SK-N-SH treated with all-trans-retinoic acid at 6 μM for 48 hours (cell line): ENCODE measurements at regions not wholly inside any gene's neighbourhood (a gene's known extent, or its start where the extent isn't known, plus 50 kb on each side); places are given as distances from the start of the nearest gene placed in this dataset.

ENCODE experiments used
- ATAC-seq: fragments of 200-7000 bp; cut with Tn5 transposase; 3 replicates; pipeline ENCODE4 v1.9.1; 2020; ENCODE audit warnings: mild to moderate bottlenecking, moderate library complexity
- BACH2 ChIP-seq: fragments of 250-450 bp; sonication (Bioruptor Pico); IDR thresholded peaks from 2 replicates; pipeline ENCODE4 v1.9.0; 2021; ENCODE audit warnings: mild to moderate bottlenecking, borderline replicate concordance
- CSDC2 ChIP-seq: fragments of 250-450 bp; sonication (Bioruptor Pico); IDR thresholded peaks from 2 replicates; pipeline ENCODE4 v1.5.0; 2020; ENCODE audit warnings: mild to moderate bottlenecking, moderate library complexity
- ESRRG ChIP-seq: fragments of 250-450 bp; sonication (Bioruptor Pico); IDR thresholded peaks from 2 replicates; pipeline ENCODE4 v1.6.1; 2021; ENCODE audit warnings: mild to moderate bottlenecking
- GLIS3 ChIP-seq: fragments of 250-450 bp; sonication (Bioruptor Pico); IDR thresholded peaks from 2 replicates; pipeline ENCODE4 v1.5.0; 2020; ENCODE audit warnings: mild to moderate bottlenecking, moderate library complexity
- ISL1 ChIP-seq: fragments of 250-450 bp; sonication (Bioruptor Pico); IDR thresholded peaks from 2 replicates; pipeline ENCODE4 v2.1.2; 2022; ENCODE audit warnings: mild to moderate bottlenecking, moderate library complexity
- OSR1 ChIP-seq: fragments of 250-450 bp; sonication (Bioruptor Pico); IDR thresholded peaks from 2 replicates; pipeline ENCODE4 v1.8.0; 2022; ENCODE audit warnings: moderate library complexity, mild to moderate bottlenecking, inconsistent platforms
- PPARA ChIP-seq: fragments of 250-450 bp; sonication (Bioruptor Pico); IDR thresholded peaks from 2 replicates; pipeline ENCODE4 v1.5.0; 2020; ENCODE audit warnings: mild to moderate bottlenecking, borderline replicate concordance
- RARB ChIP-seq: fragments of 250-450 bp; sonication (Bioruptor Pico); IDR thresholded peaks from 2 replicates; pipeline ENCODE4 v1.8.0; 2021; ENCODE audit warnings: mild to moderate bottlenecking, moderate library complexity
- SNAI2 ChIP-seq: fragments of 250-450 bp; sonication (Bioruptor Pico); IDR thresholded peaks from 2 replicates; pipeline ENCODE4 v1.5.0; 2020; ENCODE audit warnings: mild to moderate bottlenecking, moderate library complexity
- TCF4 ChIP-seq: fragments of 250-450 bp; sonication (Bioruptor Pico); IDR thresholded peaks from 2 replicates; pipeline ENCODE4 v1.8.0; 2021; ENCODE audit warnings: mild to moderate bottlenecking, moderate library complexity, borderline replicate concordance
- TOX ChIP-seq: fragments of 250-450 bp; sonication (Bioruptor Pico); IDR thresholded peaks from 2 replicates; pipeline ENCODE4 v1.8.0; 2021; ENCODE audit warnings: mild to moderate bottlenecking, moderate library complexity, borderline replicate concordance
- ZC3H10 ChIP-seq: fragments of 250-450 bp; sonication (Bioruptor Pico); IDR thresholded peaks from 2 replicates; pipeline ENCODE4 v1.5.1; 2021; ENCODE audit warnings: mild to moderate bottlenecking, moderate library complexity
- ZFP3 ChIP-seq: fragments of 250-450 bp; sonication (Bioruptor Pico); IDR thresholded peaks from 2 replicates; pipeline ENCODE4 v1.5.0; 2020; ENCODE audit warnings: mild to moderate bottlenecking, moderate library complexity
- ZFP30 ChIP-seq: fragments of 450-650 bp; formaldehyde crosslinking; IDR thresholded peaks from 2 replicates; pipeline ENCODE4 v1.5.0; 2022; ENCODE audit warnings: mild to moderate bottlenecking, moderate library complexity
- ZNF565 ChIP-seq: fragments of 450-650 bp; formaldehyde crosslinking; conservative IDR thresholded peaks from 2 replicates; pipeline ENCODE4 v1.5.0; 2020; ENCODE audit warnings: low read depth, mild to moderate bottlenecking, moderate library complexity
- ZNF70 ChIP-seq: fragments of 450-650 bp; formaldehyde crosslinking; IDR thresholded peaks from 2 replicates; pipeline ENCODE4 v1.5.0; 2020; ENCODE audit warnings: mild to moderate bottlenecking, moderate library complexity
- TF ChIP-seq, protein P1 (sequence below): fragments of 250-450 bp; sonication (Bioruptor Pico); IDR thresholded peaks from 2 replicates; pipeline ENCODE4 v1.5.1; 2021; ENCODE audit warnings: mild to moderate bottlenecking, moderate library complexity
- TF ChIP-seq, protein P2 (sequence below): fragments of 250-450 bp; sonication (Bioruptor Pico); IDR thresholded peaks from 2 replicates; pipeline ENCODE4 v1.5.1; 2020; ENCODE audit warnings: low read depth, mild to moderate bottlenecking, moderate library complexity
- TF ChIP-seq, protein P3 (sequence below): fragments of 250-450 bp; sonication (Bioruptor Pico); IDR thresholded peaks from 2 replicates; pipeline ENCODE4 v1.8.0; 2020; ENCODE audit warnings: mild to moderate bottlenecking, moderate library complexity, borderline replicate concordance
- TF ChIP-seq, protein P4 (sequence below): fragments of 250-450 bp; sonication (Bioruptor Pico); IDR thresholded peaks from 2 replicates; pipeline ENCODE4 v1.5.0; 2020; ENCODE audit warnings: mild to moderate bottlenecking, moderate library complexity
- TF ChIP-seq, protein P5 (sequence below): fragments of 250-450 bp; sonication (Bioruptor Pico); IDR thresholded peaks from 2 replicates; pipeline ENCODE4 v1.8.0; 2021; ENCODE audit warnings: low read depth, mild to moderate bottlenecking, moderate library complexity, borderline replicate concordance

DNA sequence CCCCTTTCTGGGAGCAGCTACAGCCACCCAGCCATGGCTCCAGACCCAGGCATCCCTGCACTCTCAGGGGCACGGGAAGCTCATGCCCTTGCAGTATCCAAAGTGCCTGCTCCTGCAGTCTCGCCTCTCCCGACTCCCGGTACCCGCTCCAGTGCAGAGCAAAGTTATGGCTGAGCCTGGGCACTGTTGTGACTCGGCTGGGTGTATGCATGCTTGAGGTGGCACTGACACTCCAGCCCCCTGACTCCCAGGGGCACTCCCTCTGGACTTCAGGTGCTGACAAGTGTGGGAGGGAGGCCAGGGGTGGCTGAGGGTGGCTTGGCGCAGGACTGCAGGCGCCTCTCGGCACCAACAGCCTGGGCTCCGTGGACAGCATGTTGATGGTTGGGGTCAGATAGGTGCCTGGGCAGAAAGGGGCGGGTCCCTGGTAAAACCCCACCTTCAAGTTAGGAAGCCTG, 580.1 kb upstream of the ADGRL2 start:
- ATAC-seq, result no peak
- TF ChIP-seq TCF4 (CRISPR knock-in tag) (no peak), BACH2 (CRISPR knock-in tag) (no peak), ESRRG (CRISPR knock-in tag) (no peak), PPARA (CRISPR knock-in tag) (no peak), ZNF70 (CRISPR knock-in tag) (no peak), ZFP3 (CRISPR knock-in tag) (no peak), ZFP30 (CRISPR knock-in tag) (no peak)
- TF ChIP-seq, protein P1, sequence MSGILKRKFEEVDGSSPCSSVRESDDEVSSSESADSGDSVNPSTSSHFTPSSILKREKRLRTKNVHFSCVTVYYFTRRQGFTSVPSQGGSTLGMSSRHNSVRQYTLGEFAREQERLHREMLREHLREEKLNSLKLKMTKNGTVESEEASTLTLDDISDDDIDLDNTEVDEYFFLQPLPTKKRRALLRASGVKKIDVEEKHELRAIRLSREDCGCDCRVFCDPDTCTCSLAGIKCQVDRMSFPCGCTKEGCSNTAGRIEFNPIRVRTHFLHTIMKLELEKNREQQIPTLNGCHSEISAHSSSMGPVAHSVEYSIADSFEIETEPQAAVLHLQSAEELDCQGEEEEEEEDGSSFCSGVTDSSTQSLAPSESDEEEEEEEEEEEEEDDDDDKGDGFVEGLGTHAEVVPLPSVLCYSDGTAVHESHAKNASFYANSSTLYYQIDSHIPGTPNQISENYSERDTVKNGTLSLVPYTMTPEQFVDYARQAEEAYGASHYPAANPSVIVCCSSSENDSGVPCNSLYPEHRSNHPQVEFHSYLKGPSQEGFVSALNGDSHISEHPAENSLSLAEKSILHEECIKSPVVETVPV, result no peak
- TF ChIP-seq, protein P2, sequence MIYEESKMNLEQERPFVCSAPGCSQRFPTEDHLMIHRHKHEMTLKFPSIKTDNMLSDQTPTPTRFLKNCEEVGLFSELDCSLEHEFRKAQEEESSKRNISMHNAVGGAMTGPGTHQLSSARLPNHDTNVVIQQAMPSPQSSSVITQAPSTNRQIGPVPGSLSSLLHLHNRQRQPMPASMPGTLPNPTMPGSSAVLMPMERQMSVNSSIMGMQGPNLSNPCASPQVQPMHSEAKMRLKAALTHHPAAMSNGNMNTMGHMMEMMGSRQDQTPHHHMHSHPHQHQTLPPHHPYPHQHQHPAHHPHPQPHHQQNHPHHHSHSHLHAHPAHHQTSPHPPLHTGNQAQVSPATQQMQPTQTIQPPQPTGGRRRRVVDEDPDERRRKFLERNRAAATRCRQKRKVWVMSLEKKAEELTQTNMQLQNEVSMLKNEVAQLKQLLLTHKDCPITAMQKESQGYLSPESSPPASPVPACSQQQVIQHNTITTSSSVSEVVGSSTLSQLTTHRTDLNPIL (CRISPR knock-in tag), result no peak

DNA sequence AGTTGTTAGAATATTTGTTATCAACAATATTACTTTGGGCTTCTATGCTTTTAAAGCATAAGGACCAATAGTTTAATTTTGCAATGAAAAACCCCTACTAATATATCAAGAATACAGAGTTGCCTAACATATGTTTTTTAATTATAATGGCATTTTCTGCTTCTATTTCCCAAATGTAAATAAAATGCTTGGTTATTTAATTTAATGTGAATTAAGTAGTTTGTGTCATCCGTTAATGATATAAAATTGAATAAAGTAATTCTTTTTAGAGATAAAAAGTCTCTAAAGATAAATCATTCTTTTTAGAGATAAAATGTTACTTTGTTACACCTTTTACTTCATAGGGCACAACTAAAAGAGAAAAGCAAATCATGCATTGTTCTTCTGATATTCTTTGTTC, 583.7 kb upstream of the ADGRL2 start:
- ATAC-seq, result no peak
- TF ChIP-seq PPARA (CRISPR knock-in tag) (no peak), OSR1 (CRISPR knock-in tag) (no peak), ZNF70 (CRISPR knock-in tag) (no peak), ZFP3 (CRISPR knock-in tag) (no peak), ISL1 (peak; percentile 90), GLIS3 (CRISPR knock-in tag) (no peak), TCF4 (CRISPR knock-in tag) (peak; percentile 83), ZC3H10 (CRISPR knock-in tag) (no peak)
- TF ChIP-seq, protein P3, sequence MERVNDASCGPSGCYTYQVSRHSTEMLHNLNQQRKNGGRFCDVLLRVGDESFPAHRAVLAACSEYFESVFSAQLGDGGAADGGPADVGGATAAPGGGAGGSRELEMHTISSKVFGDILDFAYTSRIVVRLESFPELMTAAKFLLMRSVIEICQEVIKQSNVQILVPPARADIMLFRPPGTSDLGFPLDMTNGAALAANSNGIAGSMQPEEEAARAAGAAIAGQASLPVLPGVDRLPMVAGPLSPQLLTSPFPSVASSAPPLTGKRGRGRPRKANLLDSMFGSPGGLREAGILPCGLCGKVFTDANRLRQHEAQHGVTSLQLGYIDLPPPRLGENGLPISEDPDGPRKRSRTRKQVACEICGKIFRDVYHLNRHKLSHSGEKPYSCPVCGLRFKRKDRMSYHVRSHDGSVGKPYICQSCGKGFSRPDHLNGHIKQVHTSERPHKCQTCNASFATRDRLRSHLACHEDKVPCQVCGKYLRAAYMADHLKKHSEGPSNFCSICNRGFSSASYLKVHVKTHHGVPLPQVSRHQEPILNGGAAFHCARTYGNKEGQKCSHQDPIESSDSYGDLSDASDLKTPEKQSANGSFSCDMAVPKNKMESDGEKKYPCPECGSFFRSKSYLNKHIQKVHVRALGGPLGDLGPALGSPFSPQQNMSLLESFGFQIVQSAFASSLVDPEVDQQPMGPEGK (CRISPR knock-in tag), result no peak
- TF ChIP-seq, protein P4, sequence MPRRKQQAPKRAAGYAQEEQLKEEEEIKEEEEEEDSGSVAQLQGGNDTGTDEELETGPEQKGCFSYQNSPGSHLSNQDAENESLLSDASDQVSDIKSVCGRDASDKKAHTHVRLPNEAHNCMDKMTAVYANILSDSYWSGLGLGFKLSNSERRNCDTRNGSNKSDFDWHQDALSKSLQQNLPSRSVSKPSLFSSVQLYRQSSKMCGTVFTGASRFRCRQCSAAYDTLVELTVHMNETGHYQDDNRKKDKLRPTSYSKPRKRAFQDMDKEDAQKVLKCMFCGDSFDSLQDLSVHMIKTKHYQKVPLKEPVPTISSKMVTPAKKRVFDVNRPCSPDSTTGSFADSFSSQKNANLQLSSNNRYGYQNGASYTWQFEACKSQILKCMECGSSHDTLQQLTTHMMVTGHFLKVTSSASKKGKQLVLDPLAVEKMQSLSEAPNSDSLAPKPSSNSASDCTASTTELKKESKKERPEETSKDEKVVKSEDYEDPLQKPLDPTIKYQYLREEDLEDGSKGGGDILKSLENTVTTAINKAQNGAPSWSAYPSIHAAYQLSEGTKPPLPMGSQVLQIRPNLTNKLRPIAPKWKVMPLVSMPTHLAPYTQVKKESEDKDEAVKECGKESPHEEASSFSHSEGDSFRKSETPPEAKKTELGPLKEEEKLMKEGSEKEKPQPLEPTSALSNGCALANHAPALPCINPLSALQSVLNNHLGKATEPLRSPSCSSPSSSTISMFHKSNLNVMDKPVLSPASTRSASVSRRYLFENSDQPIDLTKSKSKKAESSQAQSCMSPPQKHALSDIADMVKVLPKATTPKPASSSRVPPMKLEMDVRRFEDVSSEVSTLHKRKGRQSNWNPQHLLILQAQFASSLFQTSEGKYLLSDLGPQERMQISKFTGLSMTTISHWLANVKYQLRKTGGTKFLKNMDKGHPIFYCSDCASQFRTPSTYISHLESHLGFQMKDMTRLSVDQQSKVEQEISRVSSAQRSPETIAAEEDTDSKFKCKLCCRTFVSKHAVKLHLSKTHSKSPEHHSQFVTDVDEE, result peak; percentile 14; the same call in 1 of the 2 replicates
- TF ChIP-seq, all 23 proteins: peak for 3

DNA sequence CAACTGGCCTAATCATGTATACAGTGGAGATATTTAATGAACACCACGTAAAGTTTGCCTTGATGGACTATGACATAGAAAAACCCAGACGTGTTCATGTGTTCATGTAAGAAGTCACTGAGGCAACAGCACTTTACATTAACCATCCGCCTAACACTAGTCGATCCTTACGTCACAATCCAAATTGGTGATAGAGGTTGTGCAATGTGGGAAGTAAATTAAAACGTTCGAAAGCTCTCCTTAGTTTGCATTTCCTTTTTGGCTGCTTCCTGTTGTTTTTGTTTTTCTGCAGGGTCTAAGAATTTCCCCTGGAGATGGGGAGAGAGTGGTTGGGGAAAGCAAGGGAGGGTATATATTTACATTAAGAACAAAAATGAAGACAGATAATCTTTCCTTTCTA, 587.5 kb upstream of the ADGRL2 start:
- TF ChIP-seq SNAI2 (CRISPR knock-in tag) (no peak), ZFP3 (CRISPR knock-in tag) (no peak), RARB (CRISPR knock-in tag) (no peak), ISL1 (no peak), TCF4 (CRISPR knock-in tag) (no peak), CSDC2 (no peak), PPARA (CRISPR knock-in tag) (no peak), TOX (no peak), ZFP30 (CRISPR knock-in tag) (no peak), ESRRG (CRISPR knock-in tag) (no peak), OSR1 (CRISPR knock-in tag) (no peak), ZNF565 (no peak), ZNF70 (CRISPR knock-in tag) (no peak)
- TF ChIP-seq, protein P4, result no peak
- TF ChIP-seq, protein P2 (CRISPR knock-in tag), result no peak
- TF ChIP-seq, protein P5, sequence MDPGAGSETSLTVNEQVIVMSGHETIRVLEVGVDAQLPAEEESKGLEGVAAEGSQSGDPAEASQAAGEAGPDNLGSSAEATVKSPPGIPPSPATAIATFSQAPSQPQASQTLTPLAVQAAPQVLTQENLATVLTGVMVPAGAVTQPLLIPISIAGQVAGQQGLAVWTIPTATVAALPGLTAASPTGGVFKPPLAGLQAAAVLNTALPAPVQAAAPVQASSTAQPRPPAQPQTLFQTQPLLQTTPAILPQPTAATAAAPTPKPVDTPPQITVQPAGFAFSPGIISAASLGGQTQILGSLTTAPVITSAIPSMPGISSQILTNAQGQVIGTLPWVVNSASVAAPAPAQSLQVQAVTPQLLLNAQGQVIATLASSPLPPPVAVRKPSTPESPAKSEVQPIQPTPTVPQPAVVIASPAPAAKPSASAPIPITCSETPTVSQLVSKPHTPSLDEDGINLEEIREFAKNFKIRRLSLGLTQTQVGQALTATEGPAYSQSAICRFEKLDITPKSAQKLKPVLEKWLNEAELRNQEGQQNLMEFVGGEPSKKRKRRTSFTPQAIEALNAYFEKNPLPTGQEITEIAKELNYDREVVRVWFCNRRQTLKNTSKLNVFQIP (CRISPR knock-in tag), result no peak
- TF ChIP-seq, protein P1, result no peak
- TF ChIP-seq, all 23 proteins: peak for 0
- ATAC-seq, result no peak
